ENCODE measurements at regions not wholly inside any gene's neighbourhood (a gene's known extent, or its start where the extent isn't known, plus 50 kb on each side); places are given as distances from the start of the nearest gene placed in this dataset.
"Not testable (repeated sequence)": the region's sequence is repeated elsewhere in the genome, so short reads cannot be mapped to it uniquely, and the experiment has no call there.

- TF ChIP-seq POLR2AphosphoS5 (IDR thresholded peaks at IDR 0.05); CTCF (IDR thresholded peaks at IDR 0.05); POLR2A (IDR thresholded peaks at IDR 0.05; ENCODE audit: low read depth): not testable (repeated sequence)
Measured at GRCh38 chr3:75433295-75433694, 230.8 kb upstream of the FRG2C start.

Data from esophagus muscularis mucosa (tissue), 3 donors.